HG03060 (cell line): ENCODE measurements at regions not wholly inside any gene's neighbourhood (a gene's known extent, or its start where the extent isn't known, plus 50 kb on each side); places are given as distances from the start of the nearest gene placed in this dataset.
A peak's percentile ranks its signal among the peaks of the same experiment; 100 is the strongest.

Experiments
- ATAC-seq: cut with Tn5 transposase; IDR thresholded peaks from one replicate; pipeline ENCODE4 v1.9.1; 2021; ENCODE audit warnings: low read depth, moderate number of reproducible peaks; ENCODE audit not compliant: unreplicated experiment

DNA sequence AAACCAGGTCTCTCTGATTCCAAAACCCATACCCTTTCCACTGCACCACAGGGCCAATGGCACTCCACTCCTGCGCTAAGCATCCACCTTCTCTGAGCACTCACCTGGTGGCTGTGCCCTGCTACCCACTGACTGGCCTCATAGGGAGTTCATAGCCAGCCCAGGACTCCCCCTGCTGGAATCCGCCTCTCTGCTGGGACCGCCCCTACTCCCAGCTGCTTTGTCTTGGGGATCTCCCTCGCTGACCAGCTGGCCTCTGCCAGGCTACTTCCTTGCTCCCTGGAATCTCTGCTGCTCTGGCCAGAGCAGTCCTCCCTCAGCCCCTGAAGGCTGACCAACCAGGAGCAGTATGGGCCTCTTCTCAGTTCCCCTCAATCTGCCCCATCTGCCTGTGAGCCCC is 129.7 kb downstream of the FAXC start:
- ATAC-seq: no peak

DNA sequence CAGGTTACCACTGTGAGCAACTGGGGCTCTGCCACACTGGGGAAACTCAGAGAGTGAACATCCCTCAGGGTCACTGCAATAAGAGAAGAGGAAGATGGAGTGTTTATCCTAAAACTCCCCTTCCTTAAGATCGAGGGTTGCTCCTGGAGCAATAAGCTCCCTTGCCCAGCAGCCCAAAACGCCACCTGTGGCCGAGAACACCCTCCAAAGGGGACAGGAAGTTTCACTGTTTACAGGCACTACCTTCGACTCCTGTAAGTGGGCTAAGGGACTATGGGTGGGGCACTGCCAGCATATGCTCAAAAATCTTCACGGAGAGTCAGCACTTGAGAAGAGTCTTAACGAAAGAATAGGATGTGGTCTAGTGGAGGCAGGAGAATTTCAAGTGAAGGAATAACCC is 132.5 kb downstream of the FAXC start:
- ATAC-seq: no peak

DNA sequence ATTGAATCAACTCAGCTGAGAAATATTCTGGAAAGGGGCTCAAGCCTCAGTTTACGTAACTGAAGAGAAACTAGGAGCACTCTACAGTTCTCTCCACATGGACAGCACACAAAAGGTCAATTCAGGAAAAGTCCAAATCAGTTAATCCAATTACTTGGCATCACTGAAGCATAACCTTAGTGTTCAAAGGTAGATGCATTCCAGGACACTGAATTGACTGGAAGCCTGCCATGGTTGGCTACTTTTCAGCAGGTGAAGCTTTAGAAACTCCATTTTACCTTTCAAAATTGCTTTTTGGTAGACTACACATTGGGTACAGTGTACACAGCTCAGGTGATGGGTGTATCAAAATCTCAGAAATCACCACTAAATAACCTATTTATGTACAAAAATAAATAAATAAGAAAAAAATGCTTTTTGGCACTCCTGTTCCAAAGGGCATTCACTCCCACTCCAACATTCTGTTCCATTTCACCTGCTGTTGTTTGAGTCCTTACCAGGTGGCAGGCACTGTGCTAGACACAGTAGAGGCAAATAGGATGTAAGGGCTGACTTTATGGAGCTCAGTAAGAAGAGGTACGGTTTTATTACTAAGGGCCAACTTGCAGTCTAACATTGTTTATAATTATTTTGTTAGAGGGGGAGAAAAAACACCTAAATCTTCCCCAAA is 153.4 kb downstream of the FAXC start:
- ATAC-seq: no peak

DNA sequence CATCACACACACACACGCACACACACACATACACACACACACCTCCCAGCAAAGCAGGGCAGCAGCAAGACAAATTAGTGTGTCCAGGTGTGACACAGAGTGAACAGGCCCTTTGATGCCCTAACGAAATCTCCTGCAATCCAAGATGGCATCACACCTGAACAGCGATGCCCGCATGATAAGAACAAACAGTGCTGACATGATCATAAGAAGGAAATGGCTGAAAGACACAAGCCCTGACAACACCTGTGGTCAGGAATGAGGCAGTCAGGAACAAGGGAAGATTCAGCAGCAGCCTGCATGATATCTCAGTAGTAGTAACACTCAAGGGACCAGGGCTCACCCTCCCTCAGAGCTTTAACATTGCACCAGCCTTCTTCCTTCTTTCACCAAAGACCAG is 156.9 kb downstream of the FAXC start:
- no peak for ATAC-seq

DNA sequence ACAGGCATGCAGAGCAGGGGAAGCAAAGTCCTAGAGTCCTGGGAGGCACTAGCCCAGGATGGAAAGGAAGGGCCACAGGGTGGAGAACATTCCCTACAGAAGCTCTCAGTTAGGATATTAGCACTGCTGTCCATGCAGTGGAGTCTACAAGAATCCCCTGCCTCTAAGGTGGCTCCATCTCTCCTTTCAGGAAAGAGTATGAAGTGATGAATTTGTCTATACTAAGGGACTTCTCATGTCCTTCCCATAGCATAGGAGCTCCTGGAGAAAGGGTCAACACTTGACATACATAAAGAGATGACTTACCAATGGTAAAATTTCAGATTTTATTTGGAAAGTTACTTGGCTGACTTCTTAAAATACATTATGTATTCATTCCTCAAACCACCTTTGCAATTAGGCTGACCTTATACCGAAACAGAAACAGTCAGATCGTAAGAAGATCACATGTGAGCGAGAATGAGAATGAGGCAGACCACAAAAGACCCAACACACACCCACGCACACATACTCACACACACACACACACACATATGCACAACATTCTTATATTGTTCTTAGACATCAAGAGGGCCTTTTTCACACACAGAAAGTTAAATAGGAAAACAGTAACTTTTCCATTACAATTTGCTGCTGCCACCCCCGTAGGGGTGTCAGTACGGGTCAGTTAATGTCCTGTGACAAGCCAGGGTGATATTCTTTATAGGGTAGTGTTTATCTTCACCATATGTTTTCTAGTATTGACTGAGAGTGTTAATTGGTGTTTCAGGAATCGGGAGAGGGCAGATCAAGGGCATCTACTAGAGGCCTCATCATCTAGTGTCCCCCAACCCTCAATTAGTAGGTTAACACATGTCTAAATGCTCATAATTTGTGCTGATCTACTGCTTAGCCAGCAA is 159.4 kb downstream of the FAXC start:
- ATAC-seq: peak; percentile 97

DNA sequence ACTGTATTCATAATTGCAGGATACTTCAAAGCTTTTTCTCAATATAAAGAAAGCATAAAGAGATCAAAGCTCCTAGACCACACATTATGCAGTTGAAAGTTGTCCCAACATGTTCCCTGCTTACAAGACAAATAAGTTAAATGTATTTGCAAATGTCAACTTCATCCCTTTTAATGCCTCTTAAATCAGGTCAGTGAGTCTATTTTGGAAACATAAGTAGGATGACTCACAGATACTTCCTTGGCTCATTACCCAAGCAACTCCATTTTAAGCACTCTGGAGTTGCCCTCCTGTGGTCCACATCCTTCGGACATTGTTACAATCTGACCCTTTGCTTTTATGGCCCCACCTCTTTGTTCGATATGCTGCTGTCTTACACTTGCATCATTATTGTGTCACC is 162.0 kb downstream of the FAXC start:
- ATAC-seq: no peak

DNA sequence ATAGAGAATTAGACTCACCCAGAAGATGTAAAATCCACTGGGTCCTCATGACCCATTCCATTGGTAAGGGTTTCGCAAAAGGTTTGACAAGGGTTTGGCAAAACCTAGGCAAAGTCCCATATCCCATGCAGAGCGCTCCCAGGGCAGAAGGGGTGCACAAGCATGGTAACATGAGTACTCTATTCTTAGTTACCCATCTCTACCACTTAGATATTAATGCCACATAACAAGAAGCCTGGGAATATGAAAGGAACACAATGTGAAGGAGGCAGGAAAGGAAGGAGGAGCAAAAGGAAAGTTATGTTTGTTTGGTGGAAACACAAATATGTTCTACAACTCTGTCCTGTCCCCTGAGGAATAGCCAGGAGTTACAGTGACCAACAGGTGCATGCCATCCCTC is 163.1 kb downstream of the FAXC start:
- no peak for ATAC-seq

DNA sequence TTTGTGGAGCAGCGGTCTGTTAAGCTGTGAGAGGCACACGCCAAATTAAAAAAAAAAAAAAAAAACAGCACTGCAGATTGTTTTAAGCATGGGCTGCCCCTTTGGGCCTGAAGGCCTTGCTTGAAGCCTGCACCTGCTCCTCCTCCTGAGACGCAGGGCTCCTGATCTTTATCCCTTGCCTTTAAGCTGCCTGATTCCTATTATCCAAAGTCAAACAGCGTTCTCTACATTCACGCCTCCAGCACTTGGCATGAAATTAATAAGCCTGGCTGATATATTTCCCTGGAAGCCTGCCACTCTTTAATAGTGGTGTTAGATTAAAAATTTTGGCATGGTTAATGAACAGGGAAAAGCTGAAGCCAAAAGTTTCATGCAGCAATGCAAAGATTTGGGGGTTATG is 163.9 kb downstream of the FAXC start:
- ATAC-seq: no peak

DNA sequence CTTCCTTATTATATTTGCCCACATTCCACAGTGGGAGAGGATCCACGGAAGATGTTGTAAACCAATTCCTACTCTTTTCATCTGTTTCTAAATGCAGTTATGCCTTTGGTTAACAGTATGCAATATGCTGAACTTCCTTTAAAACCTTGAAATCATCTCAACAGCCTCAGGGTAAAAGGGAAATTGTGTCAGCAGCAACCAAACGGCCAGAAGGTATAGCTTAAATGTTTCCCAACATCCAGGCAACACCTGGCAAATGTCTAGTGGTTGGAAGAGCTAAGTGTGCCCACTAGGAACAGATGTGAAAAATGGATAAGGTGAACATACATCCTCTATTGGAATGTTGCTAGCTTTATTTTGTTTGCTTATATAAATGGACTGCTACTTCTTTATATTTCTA is 164.8 kb downstream of the FAXC start:
- ATAC-seq: no peak

DNA sequence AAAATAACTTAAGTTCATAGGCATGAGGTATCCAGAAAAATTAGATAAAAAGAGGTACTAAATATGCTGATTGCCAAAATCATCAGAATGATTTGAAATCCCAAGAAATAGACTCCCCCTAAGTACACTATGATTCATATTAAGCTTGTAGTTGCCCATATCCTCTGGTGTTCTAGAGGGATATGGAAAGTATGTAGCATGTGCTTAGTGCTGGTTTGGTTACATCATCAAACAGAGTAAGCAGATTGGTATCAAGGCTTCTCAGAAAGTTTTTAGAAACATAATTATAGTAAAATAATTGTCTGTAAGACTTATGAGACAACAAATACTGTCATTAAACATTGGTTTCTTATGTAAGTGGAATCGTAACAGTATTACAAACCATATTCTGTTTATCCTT is 166.4 kb downstream of the FAXC start:
- no peak for ATAC-seq

DNA sequence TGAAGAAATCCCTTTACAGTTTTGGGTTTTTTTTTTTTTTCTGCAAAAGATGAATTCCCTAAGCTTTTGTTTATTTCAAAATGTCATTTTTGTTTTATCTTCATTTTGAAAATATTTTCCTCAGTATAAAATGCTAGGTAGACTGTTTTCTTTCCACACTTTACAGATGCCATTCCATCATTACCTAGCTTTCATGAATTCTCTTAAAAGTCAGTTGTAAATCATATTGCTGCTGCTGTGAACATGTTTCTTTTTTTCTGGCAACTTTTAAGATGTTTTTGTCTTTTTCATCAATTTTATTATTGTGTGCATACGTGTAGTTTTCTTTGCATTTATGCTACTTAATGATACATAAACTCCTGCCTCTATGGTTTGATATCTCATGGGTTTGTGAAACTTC is 168.3 kb downstream of the FAXC start:
- no peak for ATAC-seq

DNA sequence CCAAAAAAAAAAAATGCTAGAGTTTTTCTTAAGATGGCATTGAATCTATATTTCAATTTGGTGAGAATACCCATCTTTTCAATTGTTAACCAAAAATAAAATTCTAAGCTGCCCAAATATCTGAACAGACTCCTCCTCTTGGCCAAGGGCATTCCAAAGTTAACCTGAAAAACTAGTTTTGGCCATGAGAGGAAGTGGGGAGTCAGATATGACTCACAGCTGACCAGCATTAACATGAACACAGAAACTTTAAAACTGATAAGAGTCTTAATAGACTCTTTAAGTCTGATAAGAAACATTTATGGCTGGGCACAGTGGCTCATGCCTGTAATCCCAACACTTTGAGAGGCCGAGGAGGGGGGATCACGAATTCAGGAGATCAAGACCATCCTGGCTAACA is 171.3 kb downstream of the FAXC start:
- ATAC-seq: peak; percentile 55

DNA sequence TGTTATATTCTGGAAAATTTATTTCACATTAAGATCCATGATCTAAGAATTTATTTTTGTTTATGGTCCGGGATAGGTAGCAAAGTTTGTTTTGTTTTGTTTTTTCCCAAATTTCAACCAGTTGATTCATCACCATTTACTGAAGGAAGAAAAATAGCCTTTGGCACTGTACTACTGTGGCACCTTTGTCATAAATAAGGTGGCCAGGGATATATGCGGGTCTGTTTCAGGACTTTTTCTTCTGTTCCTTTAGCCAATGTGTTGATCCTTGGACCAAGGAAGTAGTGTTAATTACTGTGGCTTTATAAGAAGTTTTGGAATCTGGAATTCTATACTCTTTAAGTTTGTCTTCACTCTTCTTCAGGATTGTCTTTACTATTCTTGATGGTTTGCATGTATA is 171.7 kb downstream of the FAXC start:
- no peak for ATAC-seq

DNA sequence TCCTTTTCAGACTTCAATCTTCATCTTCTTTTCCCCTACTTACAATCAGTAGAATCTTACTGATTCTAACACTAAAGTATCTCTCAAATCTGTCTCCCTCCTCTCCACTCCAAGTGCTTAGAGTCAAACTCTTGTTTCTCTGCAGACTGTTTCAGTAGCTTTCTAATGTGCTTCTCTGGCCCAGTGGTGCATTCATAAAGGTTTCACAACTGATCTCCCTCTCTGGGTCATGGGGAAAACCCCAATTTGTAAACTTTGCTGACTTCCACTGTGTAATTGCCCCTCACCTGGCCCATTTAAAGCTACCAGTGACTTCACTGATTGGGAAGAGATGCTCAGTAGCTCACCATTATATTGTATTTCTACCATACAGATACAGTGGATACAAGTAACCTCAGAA is 183.6 kb downstream of the FAXC start:
- ATAC-seq: no peak

DNA sequence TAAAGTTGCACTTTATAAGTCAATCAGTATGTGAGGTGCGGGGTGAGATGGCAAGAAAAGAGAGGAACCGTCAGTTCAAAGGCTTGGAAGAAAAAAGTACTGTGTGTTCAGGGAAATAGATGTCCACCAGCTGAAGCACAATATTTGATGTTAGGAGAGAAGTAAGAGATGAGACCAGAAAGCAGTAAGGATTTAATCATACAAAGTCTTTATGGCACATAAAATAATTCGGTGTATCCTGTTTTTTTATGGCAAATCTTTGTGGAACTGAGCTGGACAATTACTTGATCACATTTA is 197.2 kb downstream of the FAXC start:
- no peak for ATAC-seq

DNA sequence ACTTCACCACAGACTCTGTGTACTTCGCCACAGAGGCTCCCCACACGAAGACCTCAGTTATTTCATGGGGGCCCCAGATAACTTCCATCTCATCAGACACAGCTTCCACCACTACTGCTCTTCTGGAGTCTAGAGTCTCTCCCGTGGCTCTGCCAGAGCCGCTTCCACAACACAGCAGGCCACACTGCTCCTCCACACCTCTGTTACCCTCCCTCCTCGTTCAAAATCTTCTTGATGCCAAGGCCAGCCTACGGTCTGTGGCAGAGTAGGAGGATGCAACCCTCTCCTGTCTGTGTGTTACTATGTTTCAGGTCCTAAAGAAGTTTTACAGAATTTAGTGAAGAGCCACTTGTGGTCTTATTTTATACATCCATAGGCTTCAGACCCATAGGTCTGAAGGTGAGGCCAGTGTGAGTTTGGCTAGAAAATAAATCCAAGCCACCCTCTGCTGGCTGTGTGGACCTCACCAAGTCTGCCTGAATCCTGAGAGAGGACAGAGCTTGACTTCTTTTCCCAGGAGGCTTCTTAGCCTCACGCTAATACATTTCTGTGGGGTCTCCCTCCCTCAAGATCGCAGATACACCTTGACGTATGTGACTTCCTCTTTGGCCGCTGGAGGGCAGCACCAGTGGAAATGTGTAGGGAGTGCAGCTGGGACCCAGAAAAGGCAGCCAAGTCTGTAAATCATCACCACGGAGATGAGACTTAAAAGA is 197.7 kb downstream of the FAXC start:
- ATAC-seq: no peak

DNA sequence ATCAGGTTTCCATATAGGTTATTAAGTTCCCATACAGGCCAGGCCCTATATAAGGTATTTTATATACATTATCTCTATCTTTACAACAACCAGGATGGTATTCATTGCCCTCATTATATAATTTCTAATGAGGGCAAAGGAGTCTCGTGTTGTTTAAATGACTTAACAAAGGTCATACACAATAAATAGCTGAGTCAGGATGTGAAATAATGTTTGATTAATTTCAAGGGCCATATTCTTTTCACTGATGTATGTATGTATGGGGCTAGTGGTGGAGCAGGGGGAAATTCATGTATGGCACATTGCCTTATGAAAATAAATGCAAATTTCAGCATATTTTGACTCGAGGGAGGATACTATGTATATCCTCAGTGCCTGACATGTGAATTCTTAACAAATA is 200.7 kb downstream of the FAXC start:
- no peak for ATAC-seq

DNA sequence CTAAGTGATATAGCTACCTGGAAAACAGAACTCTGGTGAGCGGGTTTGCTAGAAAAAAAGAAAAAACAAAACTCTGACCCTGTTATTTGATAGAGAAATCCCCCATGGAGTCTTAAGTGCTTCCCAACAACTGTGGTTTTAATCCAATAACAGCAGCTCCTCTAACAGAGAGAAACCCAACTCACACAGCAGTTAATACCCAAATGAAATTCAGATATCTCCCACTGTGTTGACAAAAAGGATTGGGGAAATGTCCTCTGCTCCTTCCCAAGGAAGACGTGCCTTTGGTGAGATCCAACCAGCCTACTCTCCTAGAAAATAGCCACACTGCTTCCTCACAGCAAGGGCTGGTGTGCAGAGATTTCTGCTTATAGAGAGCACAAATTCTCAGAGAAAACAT is 200.4 kb upstream of the FBXL4 start:
- no peak for ATAC-seq

DNA sequence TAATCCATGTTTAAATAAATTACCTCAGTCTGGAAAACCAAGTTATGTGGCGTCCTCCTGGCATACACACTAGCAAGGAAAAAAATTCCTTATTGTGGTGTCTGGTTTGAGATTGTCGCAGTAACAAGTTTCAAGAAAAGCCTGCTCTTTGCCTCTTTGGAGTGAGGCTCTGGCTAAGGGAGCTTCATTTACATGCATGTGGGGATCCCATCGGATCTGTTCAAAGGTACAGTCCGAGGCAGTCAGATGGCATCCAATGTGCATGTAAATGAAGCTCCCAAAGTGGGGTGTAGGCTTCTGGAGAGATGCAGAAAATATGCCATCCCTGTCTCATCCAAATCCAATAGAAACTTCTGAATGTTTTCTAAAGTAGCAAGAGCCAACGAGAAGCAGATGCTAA is 199.5 kb upstream of the FBXL4 start:
- no peak for ATAC-seq

DNA sequence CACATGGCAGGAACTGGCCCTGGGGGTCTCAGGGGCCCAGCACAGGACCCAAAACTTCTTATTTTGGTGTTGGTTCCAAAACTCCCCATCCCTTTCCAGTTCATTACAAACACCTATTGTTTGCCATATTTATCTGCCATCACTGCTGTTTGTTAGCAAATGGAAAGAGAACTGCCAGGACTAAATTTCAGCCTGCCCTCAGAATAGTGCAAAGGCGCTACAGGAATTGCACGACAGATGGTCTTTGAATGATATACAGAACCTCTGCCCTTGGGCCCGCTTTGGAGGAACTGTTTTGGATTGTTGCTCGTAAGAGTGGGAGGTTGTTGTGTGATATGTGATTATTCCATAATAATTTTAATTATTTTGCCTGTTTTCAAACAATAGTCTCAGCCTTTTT is 199.0 kb upstream of the FBXL4 start:
- no peak for ATAC-seq

DNA sequence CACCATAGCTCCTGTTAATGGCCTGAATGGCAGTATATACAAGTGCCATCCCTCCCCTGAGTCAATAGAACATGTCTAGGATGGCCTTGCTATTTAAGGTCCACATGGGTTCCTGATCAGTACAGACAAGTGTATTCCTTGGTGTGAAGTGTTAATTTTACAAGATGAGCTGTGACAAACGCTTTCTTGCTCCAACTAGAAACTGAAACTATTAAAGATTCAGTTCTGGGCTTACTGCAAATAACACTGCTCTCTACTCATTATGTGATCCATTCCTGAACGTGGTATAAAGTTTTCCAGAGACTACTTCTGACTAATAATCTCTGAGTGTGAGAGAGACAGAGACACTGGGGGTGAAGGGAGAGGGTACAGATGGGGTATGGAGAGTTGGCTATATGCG is 198.0 kb upstream of the FBXL4 start:
- ATAC-seq: no peak
